HG03095 (cell line): ENCODE measurements at regions not wholly inside any gene's neighbourhood (a gene's known extent, or its start where the extent isn't known, plus 50 kb on each side); places are given as distances from the start of the nearest gene placed in this dataset.
A peak's percentile ranks its signal among the peaks of the same experiment; 100 is the strongest.
"Not testable (repeated sequence)": the region's sequence is repeated elsewhere in the genome, so short reads cannot be mapped to it uniquely, and the experiment has no call there.

Experiments used
- ATAC-seq: cut with Tn5 transposase; IDR thresholded peaks from one replicate; pipeline ENCODE4 v1.9.1; 2021; ENCODE audit warnings: moderate library complexity; ENCODE audit not compliant: unreplicated experiment

DNA sequence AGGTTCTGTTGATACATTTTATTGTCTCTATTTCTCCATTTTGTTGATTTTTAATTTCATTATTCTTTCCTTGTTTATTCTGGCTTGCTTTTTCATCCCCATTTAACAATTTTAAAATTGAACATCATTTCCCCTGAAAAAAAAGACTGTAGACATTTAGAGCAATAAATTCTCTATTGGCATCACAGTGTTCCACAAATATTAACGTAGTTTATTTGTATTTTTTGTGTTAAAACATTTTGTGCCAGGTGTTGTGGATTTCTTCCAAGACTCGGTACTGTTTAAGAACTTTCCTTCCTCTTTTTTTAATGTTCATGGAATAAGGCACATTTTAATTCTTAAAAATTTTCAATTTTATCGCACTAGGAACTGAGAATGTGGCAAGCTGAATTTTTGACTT is 156.1 kb upstream of the NPY start:
- ATAC-seq: no peak

DNA sequence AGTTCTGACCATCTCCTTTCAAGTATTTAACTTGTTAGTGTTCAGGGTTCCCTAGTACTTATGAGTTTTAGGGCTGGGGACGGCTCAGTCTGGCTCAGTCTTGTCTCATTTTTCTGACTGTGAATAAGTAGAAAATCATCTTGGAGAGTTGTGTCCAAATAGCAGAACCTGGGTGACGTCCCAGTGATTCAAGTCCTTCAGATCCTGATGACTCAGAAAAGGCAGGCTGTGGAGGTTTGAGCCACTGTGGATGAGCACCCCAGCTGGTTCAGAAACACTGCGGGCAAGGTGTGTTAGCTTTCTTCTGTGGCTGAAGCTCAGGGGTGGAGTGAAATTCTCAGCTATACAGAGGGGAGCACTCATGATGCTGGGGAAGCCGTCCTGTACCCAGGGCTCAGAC is 154.4 kb upstream of the NPY start:
- ATAC-seq: no peak

DNA sequence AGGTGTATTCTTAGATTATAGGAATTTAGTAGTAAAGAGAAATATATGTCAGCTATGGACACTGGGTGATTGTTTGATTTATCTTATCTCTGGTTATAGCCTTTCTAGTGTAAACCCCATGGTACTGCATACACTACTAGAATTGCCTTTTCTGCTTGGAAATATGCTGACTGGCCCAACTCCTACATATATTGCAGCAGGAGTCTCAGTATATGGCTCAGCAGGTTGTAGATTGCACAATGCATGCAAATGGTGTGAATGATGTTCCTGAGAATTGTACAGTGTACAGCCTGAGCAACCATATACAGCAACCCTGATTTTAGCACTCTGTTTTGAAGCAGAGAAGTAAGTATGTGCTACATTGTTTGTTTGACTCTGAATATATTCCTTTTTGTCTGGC is 153.4 kb upstream of the NPY start:
- no peak for ATAC-seq

DNA sequence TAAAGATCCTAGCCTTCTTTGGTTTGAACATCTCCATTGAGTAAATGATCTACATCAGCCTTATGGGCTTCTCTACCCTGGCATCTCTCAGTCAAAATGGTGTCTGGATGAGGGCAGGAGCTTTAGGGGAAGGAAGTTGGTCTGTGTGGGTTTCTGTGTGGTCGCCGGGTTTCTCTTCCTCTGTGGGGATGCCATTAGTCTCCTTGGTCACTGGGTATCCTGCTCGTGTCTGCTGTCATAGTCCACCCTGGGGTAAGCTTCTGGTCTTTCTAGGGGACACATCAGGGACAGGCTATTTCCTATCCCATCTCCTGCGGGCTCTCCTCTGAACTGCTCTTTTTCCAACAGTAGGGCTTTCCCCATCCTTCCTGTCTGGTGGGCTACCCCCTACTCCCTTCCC is 150.3 kb upstream of the NPY start:
- no peak for ATAC-seq

DNA sequence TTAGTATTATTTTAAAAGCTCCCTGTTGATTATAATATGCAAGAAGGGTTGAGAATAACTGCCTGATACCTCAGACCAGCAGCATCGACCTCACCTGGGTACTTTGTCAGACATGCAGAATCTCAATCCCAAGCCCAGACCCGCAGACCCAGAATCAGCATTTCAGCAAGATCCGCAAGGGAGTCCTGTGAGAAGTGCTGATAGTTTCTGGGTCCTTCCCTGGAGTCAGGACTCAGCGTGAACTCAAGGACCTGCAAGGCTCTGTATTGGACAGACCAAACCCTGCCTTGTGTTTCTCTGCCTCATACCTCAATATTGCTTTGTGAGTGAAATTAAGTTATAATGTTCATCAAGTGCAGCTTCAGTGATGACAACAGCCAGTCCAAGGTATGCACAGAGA is 149.5 kb upstream of the NPY start:
- ATAC-seq: no peak

DNA sequence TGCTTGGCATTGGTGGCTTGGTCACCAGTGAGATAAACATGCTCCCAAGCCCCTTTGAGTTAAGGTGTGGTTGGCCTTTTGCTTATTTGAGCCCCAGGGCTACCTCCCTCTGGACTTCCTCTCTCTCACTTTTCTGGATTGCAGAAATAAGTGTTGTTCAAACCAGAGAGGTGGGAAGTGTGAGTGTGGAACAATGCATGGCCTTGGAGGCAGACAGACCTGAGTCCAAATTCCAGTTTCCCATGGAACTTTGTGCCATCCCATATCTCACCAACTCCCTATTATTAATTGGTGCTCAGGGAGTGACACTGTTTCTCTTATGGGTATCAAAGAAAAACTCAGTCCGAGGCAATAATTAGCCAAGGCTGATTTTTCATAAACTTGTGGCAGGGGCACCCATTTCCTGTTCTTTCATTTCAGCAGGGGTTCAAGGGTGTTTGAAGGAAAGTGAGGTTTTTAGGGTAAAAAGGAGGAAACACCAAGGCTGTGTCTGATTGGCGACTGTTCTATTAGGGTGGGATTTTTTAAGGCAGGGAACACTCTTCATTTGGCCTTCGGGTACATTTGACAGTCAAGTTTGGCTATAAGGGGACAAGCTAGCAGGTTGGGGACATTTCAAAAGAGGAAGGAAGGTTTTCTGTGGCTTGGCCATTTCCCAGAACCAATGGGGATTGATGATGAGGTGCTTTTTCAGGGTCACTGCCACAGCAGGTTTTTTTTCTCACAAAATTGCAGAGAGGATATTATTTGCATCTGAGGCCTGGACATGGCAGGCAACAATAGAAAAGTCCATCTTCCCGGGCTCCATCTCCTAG is 148.8 kb upstream of the NPY start:
- ATAC-seq: peak; percentile 84

DNA sequence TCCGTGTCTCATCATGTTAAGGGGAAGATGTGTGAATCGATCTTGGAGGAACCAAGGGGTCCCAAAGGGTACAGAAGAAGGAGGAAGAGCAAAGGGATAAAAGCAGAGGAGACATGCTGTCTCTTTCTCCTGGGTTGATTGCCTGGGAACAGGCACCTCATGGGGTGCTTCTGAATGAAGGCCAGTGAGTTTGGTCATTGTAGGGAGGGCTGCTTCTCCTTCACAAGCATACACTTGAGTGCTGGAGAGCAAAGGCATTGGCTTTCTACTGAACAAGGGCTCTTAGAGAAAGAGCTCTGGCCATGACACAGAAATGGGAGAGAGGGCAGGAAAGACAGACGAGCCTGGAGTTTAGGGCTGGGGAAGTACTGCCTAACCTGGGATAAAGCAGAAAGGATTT is 146.7 kb upstream of the NPY start:
- ATAC-seq: no peak

GRCh38 chr7:24138343-24138742 is 145.6 kb upstream of the NPY start:
- ATAC-seq: no peak

- no peak for ATAC-seq
These were observed 144.0 kb upstream of the NPY start for GRCh38 chr7:24140001-24140400.

GRCh38 chr7:24141874-24142509 is 142.0 kb upstream of the NPY start:
- no peak for ATAC-seq

GRCh38 chr7:24143547-24143946 is 140.4 kb upstream of the NPY start:
- ATAC-seq: no peak

GRCh38 chr7:24151944-24152343 is 132.0 kb upstream of the NPY start:
- no peak for ATAC-seq

- no peak for ATAC-seq
These were observed 131.6 kb upstream of the NPY start for GRCh38 chr7:24152356-24152755.

DNA sequence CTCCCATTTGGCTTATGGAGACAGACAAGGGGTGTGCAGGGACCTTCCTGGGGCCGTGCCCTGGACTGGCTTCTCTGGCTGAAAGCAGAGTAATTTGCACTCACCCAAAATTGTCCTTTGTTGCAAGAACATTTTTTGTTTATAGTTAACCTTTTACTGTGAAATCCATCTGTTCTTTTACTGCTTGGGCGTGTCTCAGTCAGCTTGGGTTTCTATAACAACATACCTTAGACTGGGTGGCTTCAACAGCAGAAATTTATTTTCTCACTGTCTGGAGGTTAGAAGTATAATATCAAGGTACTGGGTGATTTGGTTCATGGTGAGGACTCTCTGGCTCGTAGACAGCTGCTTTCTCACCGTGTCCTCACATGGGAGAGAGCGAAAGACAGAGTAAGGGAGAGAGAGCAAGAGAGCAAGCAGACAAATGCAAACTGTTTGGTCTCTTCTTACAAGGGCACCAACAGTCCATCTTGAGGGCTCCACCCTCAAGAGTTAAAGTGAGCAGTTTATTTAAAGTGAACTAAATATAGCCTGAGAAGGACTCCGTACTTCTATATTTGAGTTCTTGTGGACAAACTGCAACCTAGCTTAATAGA is 131.0 kb upstream of the NPY start:
- ATAC-seq: no peak

GRCh38 chr7:24157666-24158065 is 126.3 kb upstream of the NPY start:
- ATAC-seq: no peak

- no peak for ATAC-seq
These were observed 125.0 kb upstream of the NPY start for GRCh38 chr7:24158975-24159374.

GRCh38 chr7:24164401-24164800 is 119.6 kb upstream of the NPY start:
- no peak for ATAC-seq

DNA sequence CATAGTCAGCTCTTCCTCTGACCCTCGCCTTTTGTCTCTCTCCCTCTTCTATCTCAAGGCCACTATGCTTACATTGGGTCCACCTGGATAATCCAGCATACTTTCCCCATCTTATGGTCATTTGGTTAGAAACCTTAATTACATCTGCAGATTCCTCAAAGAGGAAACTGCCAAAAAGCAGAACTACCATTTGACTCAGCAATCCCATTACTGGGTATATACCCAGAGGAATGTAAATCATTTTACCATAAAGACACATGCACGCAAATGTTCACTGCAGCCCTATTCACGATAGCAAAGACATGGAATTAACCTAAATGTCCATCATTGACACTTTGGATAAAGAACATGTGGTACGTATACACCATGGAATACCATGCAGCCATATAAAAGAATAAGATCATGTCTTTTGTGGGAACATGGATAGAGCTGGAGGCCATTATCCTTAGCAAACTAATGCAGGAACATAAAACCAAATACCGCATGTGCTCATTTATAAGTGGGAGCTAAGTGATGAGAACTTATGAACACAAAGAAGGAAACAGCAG is 114.8 kb upstream of the NPY start:
- no peak for ATAC-seq

GRCh38 chr7:24171951-24172350 is 112.0 kb upstream of the NPY start:
- not testable (repeated sequence) for ATAC-seq

DNA sequence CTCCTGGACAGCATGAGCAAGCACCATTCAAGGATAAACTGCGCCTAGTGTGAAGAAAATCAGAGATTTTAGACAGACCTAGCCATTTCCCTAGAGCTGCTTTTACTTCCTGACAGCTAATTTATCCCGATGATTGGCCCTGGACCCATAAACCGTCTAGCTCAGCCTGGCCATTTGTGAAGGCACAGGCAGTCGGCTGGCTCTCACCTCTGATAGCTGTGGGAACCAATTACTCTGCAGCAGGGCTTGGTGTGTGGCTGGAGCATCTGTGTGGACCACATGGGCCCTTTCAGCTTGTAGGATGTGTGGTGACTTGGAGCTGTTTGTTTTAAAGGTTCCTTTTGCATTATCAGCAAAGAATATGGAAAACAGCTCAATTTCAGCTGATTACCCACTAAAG is 111.1 kb upstream of the NPY start:
- no peak for ATAC-seq

- no peak for ATAC-seq
These were observed 108.4 kb upstream of the NPY start for GRCh38 chr7:24175603-24176002.
